ENCODE measurements at regions not wholly inside any gene's neighbourhood (a gene's known extent, or its start where the extent isn't known, plus 50 kb on each side); places are given as distances from the start of the nearest gene placed in this dataset.

GRCh38 chr15:98393471-98393870 is 254.9 kb upstream of the IGF1R start:
- no peak overlapping the region for H3K27ac ChIP-seq (ENCODE audit: low read depth, low read length)
- H3K4me3 ChIP-seq (ENCODE audit: low read length), result no peak overlapping the region
- no peaks in the 10 kb centered on the region for H3K79me2 ChIP-seq (ENCODE audit: control insufficient read depth, low read length)
- no peaks in the 10 kb centered on the region for H3K4me1 ChIP-seq (ENCODE audit: control insufficient read depth, low read length)
- H3F3A ChIP-seq (ENCODE audit: control insufficient read depth, insufficient read depth), result no peaks in the 10 kb centered on the region
- no peaks in the 10 kb centered on the region for H3K36me3 ChIP-seq (ENCODE audit: control insufficient read depth, low read length)
- no peaks in the 10 kb centered on the region for H3K9me3 ChIP-seq (ENCODE audit: control insufficient read depth, insufficient read depth, low read length)
- no peaks in the 10 kb centered on the region for H3K27me3 ChIP-seq (ENCODE audit: control insufficient read depth, low read length)
- no peaks in the 10 kb centered on the region for H3K9me2 ChIP-seq (replicated peaks; ENCODE audit: control insufficient read depth, low read length)
- TF ChIP-seq, protein P1, sequence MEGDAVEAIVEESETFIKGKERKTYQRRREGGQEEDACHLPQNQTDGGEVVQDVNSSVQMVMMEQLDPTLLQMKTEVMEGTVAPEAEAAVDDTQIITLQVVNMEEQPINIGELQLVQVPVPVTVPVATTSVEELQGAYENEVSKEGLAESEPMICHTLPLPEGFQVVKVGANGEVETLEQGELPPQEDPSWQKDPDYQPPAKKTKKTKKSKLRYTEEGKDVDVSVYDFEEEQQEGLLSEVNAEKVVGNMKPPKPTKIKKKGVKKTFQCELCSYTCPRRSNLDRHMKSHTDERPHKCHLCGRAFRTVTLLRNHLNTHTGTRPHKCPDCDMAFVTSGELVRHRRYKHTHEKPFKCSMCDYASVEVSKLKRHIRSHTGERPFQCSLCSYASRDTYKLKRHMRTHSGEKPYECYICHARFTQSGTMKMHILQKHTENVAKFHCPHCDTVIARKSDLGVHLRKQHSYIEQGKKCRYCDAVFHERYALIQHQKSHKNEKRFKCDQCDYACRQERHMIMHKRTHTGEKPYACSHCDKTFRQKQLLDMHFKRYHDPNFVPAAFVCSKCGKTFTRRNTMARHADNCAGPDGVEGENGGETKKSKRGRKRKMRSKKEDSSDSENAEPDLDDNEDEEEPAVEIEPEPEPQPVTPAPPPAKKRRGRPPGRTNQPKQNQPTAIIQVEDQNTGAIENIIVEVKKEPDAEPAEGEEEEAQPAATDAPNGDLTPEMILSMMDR (IDR thresholded peaks at IDR 0.05; ENCODE audit: low read depth, low read length, poor library complexity, severe bottlenecking), result no peak
- TF ChIP-seq EZH2phosphoT487 (IDR thresholded peaks at IDR 0.05; ENCODE audit: borderline replicate concordance, low read length), result no peak
- H3K4me2 ChIP-seq (ENCODE audit: low read length), result no peak overlapping the region
- no peaks in the 10 kb centered on the region for H4K20me1 ChIP-seq (ENCODE audit: control insufficient read depth, insufficient read depth, low read depth, low read length)

GRCh38 chr15:98394546-98394945 is 253.8 kb upstream of the IGF1R start:
- no peaks in the 10 kb centered on the region for H3K4me1 ChIP-seq (ENCODE audit: control insufficient read depth, low read length)
- no peak overlapping the region for H3K4me3 ChIP-seq (ENCODE audit: low read length)
- H3K9me3 ChIP-seq (ENCODE audit: control insufficient read depth, insufficient read depth, low read length), result no peaks in the 10 kb centered on the region
- H3K9me2 ChIP-seq (replicated peaks; ENCODE audit: control insufficient read depth, low read length), result no peaks in the 10 kb centered on the region
- no peaks in the 10 kb centered on the region for H3F3A ChIP-seq (ENCODE audit: control insufficient read depth, insufficient read depth)
- no peak overlapping the region for H3K4me2 ChIP-seq (ENCODE audit: low read length)
- TF ChIP-seq EZH2phosphoT487 (IDR thresholded peaks at IDR 0.05; ENCODE audit: borderline replicate concordance, low read length), result no peak
- TF ChIP-seq, protein P1 (IDR thresholded peaks at IDR 0.05; ENCODE audit: low read depth, low read length, poor library complexity, severe bottlenecking), result no peak
- H4K20me1 ChIP-seq (ENCODE audit: control insufficient read depth, insufficient read depth, low read depth, low read length), result no peaks in the 10 kb centered on the region
- H3K36me3 ChIP-seq (ENCODE audit: control insufficient read depth, low read length), result no peaks in the 10 kb centered on the region
- H3K27me3 ChIP-seq (ENCODE audit: control insufficient read depth, low read length), result no peaks in the 10 kb centered on the region
- H3K79me2 ChIP-seq (ENCODE audit: control insufficient read depth, low read length), result no peaks in the 10 kb centered on the region
- H3K27ac ChIP-seq (ENCODE audit: low read depth, low read length), result no peak overlapping the region

DNA sequence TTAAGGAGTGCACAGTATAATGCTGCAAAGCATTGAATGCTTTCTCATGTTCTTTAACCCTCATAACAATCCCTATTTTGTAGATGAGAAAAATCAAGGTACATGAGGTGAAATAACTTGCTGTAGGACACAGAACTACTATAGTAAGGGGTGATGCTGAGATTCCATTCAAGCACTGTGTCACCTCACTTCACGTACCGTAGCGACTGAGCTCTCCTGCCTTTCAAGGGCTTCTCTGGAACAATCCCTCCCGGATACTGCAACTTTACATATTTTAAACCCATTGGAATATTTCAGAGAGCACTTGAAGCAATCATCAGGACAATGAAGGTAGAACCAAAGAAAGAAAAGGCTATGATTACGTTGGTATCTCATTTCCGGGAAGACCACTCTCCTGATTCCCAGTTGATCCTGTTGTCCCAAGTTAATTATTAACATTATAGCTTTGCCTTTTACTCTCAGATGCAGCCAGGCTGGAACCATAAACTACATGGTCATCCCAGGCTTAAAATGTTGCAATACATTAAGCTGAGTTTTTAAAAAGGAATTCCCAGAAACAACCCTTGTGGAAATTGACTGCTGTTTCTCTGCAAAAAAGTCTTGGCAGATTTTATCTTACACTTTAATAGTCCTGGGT is 252.2 kb upstream of the IGF1R start:
- H3K9me2 ChIP-seq (replicated peaks; ENCODE audit: control insufficient read depth, low read length), result no peaks in the 10 kb centered on the region
- H3K4me2 ChIP-seq (ENCODE audit: low read length), result no peak overlapping the region
- no peaks in the 10 kb centered on the region for H3K36me3 ChIP-seq (ENCODE audit: control insufficient read depth, low read length)
- TF ChIP-seq EZH2phosphoT487 (IDR thresholded peaks at IDR 0.05; ENCODE audit: borderline replicate concordance, low read length), result no peak
- TF ChIP-seq, protein P1 (IDR thresholded peaks at IDR 0.05; ENCODE audit: low read depth, low read length, poor library complexity, severe bottlenecking), result no peak
- H3F3A ChIP-seq (ENCODE audit: control insufficient read depth, insufficient read depth), result no peaks in the 10 kb centered on the region
- H3K4me3 ChIP-seq (ENCODE audit: low read length), result no peak overlapping the region
- no peak overlapping the region for H3K27ac ChIP-seq (ENCODE audit: low read depth, low read length)
- H3K4me1 ChIP-seq (ENCODE audit: control insufficient read depth, low read length), result no peaks in the 10 kb centered on the region
- no peaks in the 10 kb centered on the region for H3K27me3 ChIP-seq (ENCODE audit: control insufficient read depth, low read length)
- H3K79me2 ChIP-seq (ENCODE audit: control insufficient read depth, low read length), result no peaks in the 10 kb centered on the region
- H4K20me1 ChIP-seq (ENCODE audit: control insufficient read depth, insufficient read depth, low read depth, low read length), result no peaks in the 10 kb centered on the region
- no peaks in the 10 kb centered on the region for H3K9me3 ChIP-seq (ENCODE audit: control insufficient read depth, insufficient read depth, low read length)

Measured in DOHH2 (cell line).